Liver (tissue), 7 donors: ENCODE measurements at regions not wholly inside any gene's neighbourhood (a gene's known extent, or its start where the extent isn't known, plus 50 kb on each side); places are given as distances from the start of the nearest gene placed in this dataset.

Source experiments
- DNase-seq: peaks from one replicate; pipeline ENCODE4 v3.0.0-alpha.2; 2017; ENCODE audit warnings: low spot score
- H3K27ac ChIP-seq, 2 donors: one replicate each; pipeline ENCODE4 v1.7.0; 2013; ENCODE audit warnings: inconsistent platforms in 2 of 2, low read length in 2 of 2, control low read depth in 1 of 2, low read depth in 1 of 2, mild to moderate bottlenecking in 1 of 2
- H3K27me3 ChIP-seq, 4 donors: one replicate each; pipeline versions ENCODE4 v1.6.1 to v1.7.0; 2013; ENCODE audit warnings: low read length in 3 of 4, inconsistent platforms in 1 of 4, mild to moderate bottlenecking in 1 of 4, moderate library complexity in 1 of 4; ENCODE audit not compliant: control insufficient read depth in 4 of 4, insufficient read depth in 4 of 4
- H3K36me3 ChIP-seq, 4 donors: one replicate each; pipeline versions ENCODE4 v1.6.1 to v1.7.0; 2013; ENCODE audit warnings: low read length in 3 of 4, mild to moderate bottlenecking in 3 of 4, low read depth in 1 of 4, moderate library complexity in 1 of 4; ENCODE audit not compliant: control insufficient read depth in 4 of 4, insufficient read depth in 3 of 4
- H3K4me1 ChIP-seq, 4 donors: one replicate each; pipeline versions ENCODE4 v1.6.1 to v1.7.0; 2013; ENCODE audit warnings: low read length in 3 of 4, mild to moderate bottlenecking in 3 of 4, moderate library complexity in 1 of 4; ENCODE audit not compliant: control insufficient read depth in 4 of 4, insufficient read depth in 4 of 4
- H3K4me3 ChIP-seq, 3 donors: one replicate each; pipeline versions ENCODE4 v1.6.1 to v1.7.0; 2013; ENCODE audit warnings: low read length in 3 of 3, control low read depth in 1 of 3, low read depth in 1 of 3, mild to moderate bottlenecking in 1 of 3
- H3K9ac ChIP-seq, 2 donors: one replicate each; pipeline ENCODE4 v1.7.0; 2013; ENCODE audit warnings: low read length in 2 of 2, mild to moderate bottlenecking in 2 of 2, moderate library complexity in 2 of 2, control low read depth in 1 of 2, low read depth in 1 of 2
- H3K9me3 ChIP-seq, 4 donors: one replicate each; pipeline versions ENCODE4 v1.6.1 to v1.7.0; 2013; ENCODE audit warnings: low read length in 3 of 4; ENCODE audit not compliant: control insufficient read depth in 4 of 4
- FOXA1 ChIP-seq: IDR thresholded peaks from 2 replicates; pipeline ENCODE4 v1.6.1; 2016; ENCODE audit warnings: antibody characterized with exemption
- FOXA2 ChIP-seq: IDR thresholded peaks from 2 replicates; pipeline ENCODE4 v1.6.1; 2016; ENCODE audit warnings: antibody characterized with exemption
- GABPA ChIP-seq, 2 donors: IDR thresholded peaks in 1 of 2; conservative IDR thresholded peaks in 1 of 2; 2 replicates each; pipeline ENCODE4 v1.6.1; 2016; ENCODE audit warnings: antibody characterized with exemption in 2 of 2, mild to moderate bottlenecking in 1 of 2, moderate library complexity in 1 of 2
- HNF4A ChIP-seq, 2 donors: conservative IDR thresholded peaks; 2 replicates each; pipeline ENCODE4 v1.6.1; 2016; ENCODE audit warnings: antibody characterized with exemption in 2 of 2, mild to moderate bottlenecking in 2 of 2
- HNF4G ChIP-seq: IDR thresholded peaks from 2 replicates; pipeline ENCODE4 v1.6.1; 2016; ENCODE audit warnings: antibody characterized with exemption
- NR2F2 ChIP-seq: IDR thresholded peaks from 2 replicates; pipeline ENCODE4 v1.6.1; 2016; ENCODE audit warnings: antibody characterized with exemption
- RAD21 ChIP-seq, 2 donors: IDR thresholded peaks; 2 replicates each; pipeline ENCODE4 v1.6.1; 2016; ENCODE audit warnings: antibody characterized with exemption in 2 of 2, mild to moderate bottlenecking in 2 of 2
- RXRA ChIP-seq, 2 donors: IDR thresholded peaks; 2 replicates each; pipeline ENCODE4 v1.6.1; 2017 to 2018; ENCODE audit warnings: antibody characterized with exemption in 2 of 2, mild to moderate bottlenecking in 1 of 2
- SP1 ChIP-seq: IDR thresholded peaks from 2 replicates; pipeline ENCODE4 v1.6.1; 2018; ENCODE audit warnings: antibody characterized with exemption, mild to moderate bottlenecking
- ZBTB33 ChIP-seq: IDR thresholded peaks from 2 replicates; pipeline ENCODE4 v1.6.1; 2016; ENCODE audit warnings: antibody characterized with exemption
- WGBS: extraction: QIAGEN DNeasy Blood & Tissue Kit; methylation state at CpG from one replicate; pipeline ENCODE4 v1.1.7; 2013; 5-methylcytosine and 5-hydroxymethylcytosine counted together
- donor health status: healthy.
- donor health status: healthy.
- donor health status: healthy.
- donor health status: healthy.

GRCh38 chr3:64867224-64867623, 179.4 kb upstream of the ADAMTS9 start:
- H3K9ac ChIP-seq = no peak overlapping the region
- TF ChIP-seq RAD21 (IDR thresholded peaks at IDR 0.05) = no peak
- no peak overlapping the region for H3K27ac ChIP-seq
- H3K4me1 ChIP-seq = peaks cover 5 to 21% (median 13%) of the 10 kb centered on the region in 4 donors
- no peak overlapping the region for H3K4me3 ChIP-seq
- H3K9me3 ChIP-seq = peaks cover 0 to 5% (median 0%) of the 10 kb centered on the region in 4 donors
- no peaks in the 10 kb centered on the region for H3K27me3 ChIP-seq
- DNase-seq = no peak
- no peaks in the 10 kb centered on the region for H3K36me3 ChIP-seq
- 69% methylated on average over 2 of the region's 2 CpGs for WGBS

- Histone ChIP-seq H3K27me3 (no peaks in the 10 kb centered on the region), H3K4me3 (no peak overlapping the region), H3K27ac (no peak overlapping the region), H3K4me1 (peaks cover 5 to 21% (median 13%) of the 10 kb centered on the region in 4 donors), H3K9ac (no peak overlapping the region), H3K9me3 (peaks cover 0 to 5% (median 0%) of the 10 kb centered on the region in 4 donors), H3K36me3 (no peaks in the 10 kb centered on the region)
- TF ChIP-seq GABPA (IDR thresholded peaks at IDR 0.05 in 1 of 2, conservative IDR thresholded peaks at IDR 0.05 in 1 of 2) (no peak), RAD21 (IDR thresholded peaks at IDR 0.05) (no peak), SP1 (peak; percentile 11), RXRA (IDR thresholded peaks at IDR 0.05) (peak in 1 of 2 donors; percentile 35), ZBTB33 (peak; percentile 19), HNF4G (peak; percentile 37), NR2F2 (no peak), FOXA2 (peak; percentile 29), HNF4A (conservative IDR thresholded peaks at IDR 0.05) (peak; percentile 70 to 76)
- no peak for DNase-seq
- WGBS = 65% methylated on average over 4 of the region's 4 CpGs
Observed at GRCh38 chr3:64865839-64866570, 178.2 kb upstream of the ADAMTS9 start.

GRCh38 chr3:64863226-64864212, 175.7 kb upstream of the ADAMTS9 start:
- H3K27me3 ChIP-seq = no peaks in the 10 kb centered on the region
- 76% methylated on average over 11 of the region's 11 CpGs for WGBS
- H3K36me3 ChIP-seq = no peaks in the 10 kb centered on the region
- H3K4me3 ChIP-seq = no peak overlapping the region
- H3K9ac ChIP-seq = no peak overlapping the region
- H3K9me3 ChIP-seq = no peaks in the 10 kb centered on the region
- TF ChIP-seq RXRA (IDR thresholded peaks at IDR 0.05) = peak in 1 of 2 donors; percentile 6
- TF ChIP-seq FOXA1 = no peak
- DNase-seq = no peak
- peaks cover 5 to 21% (median 13%) of the 10 kb centered on the region in 4 donors for H3K4me1 ChIP-seq
- no peak overlapping the region for H3K27ac ChIP-seq
